Middle frontal gyrus (tissue), 1 donor: ENCODE measurements at regions not wholly inside any gene's neighbourhood (a gene's known extent, or its start where the extent isn't known, plus 50 kb on each side); places are given as distances from the start of the nearest gene placed in this dataset.

Experiments used
- DNase-seq: peaks from one replicate; pipeline ENCODE4 v3.0.0-alpha.2; 2015; ENCODE audit warnings: low spot score; ENCODE audit errors: extremely low spot score

DNA sequence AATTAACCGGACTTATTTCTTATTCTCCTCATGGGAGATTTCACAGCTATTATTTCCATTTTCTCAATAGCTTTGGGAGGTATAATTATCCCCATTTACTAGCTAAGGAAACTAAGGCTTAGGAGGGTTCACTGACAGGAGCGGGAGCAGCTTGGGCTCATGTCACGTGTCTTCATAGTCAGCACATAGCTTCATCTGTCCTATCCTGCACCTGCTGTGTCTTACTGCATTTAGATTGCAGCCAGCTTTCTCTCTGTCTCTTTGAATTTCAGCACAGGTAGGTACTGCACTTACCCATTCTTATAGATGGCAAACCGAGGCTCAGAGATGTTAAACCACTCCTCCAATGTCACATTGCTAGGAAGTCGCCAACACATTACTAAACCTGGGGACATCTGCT is 839.9 kb downstream of the MAFB start:
- DNase-seq, result no peak

GRCh38 chr20:39839399-39840119 is 849.5 kb downstream of the MAFB start:
- DNase-seq, result no peak

- no peak for DNase-seq
Observed at GRCh38 chr20:39837561-39837960, 851.5 kb downstream of the MAFB start.

- no peak for DNase-seq
Observed at GRCh38 chr20:39835130-39835842, 853.8 kb downstream of the MAFB start.

- DNase-seq, result no peak
Observed at GRCh38 chr20:39830903-39831302, 858.1 kb downstream of the MAFB start.

DNA sequence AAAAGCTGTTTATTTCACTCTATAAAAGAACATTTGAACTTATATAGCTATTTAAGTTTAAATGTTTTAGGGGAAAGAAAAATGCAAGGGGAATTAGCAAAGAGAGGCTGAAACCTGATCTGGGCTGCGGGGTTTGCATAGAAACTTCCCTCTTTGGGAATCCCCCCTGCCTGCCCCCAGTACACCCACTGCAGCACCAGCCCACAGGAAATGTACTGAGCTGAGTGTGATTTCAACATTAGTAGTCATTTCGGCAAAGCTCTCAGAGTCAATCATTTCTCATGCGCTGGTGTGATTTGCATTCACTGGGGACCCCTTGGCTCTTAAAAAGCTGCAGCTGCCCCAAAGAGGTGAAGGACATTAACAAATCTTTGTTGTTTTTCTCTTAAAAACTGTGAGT is 859.4 kb downstream of the MAFB start:
- no peak for DNase-seq

- no peak for DNase-seq
Observed at GRCh38 chr20:39829256-39829655, 859.8 kb downstream of the MAFB start.

DNA sequence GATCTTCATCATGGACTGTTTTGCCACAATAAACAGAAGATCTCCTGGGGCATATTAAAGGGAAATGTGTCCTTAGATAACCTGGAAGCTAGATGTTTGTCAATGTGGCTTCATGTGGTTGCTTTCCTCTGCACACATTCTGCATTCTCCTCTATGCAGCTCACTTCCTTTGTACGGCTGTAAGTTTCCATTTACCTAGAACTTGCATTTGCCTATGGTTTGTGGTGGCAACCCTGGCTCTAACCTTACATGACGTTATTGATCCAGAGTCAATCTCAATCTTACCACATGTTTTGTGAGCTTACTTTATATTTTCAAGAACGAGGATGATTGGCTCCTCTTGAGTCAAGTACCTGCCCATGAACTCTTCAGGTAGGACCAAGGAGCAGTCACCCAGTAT is 863.1 kb downstream of the MAFB start:
- no peak for DNase-seq

DNA sequence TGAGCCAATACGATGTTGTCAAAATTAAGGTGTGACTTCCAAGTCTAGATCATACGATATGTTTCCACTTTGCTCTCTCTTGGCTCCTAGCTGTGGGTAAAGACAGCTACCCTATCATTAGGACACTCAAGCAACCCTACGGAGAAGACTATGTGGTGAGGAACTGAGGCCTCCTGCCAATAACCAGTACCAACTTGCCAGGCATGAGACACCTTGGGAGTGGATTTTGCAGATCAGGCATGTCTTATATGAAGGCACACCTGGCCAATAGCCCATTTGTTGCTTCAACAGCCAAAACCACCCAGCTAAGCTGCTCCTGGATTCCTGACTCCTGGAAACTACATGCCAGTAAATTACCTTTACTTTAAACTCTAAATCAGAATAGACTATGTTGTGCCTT is 863.4 kb downstream of the DHX35 start:
- DNase-seq, result no peak

- no peak for DNase-seq
Observed at GRCh38 chr20:39823224-39823623, 861.1 kb downstream of the DHX35 start.

DNA sequence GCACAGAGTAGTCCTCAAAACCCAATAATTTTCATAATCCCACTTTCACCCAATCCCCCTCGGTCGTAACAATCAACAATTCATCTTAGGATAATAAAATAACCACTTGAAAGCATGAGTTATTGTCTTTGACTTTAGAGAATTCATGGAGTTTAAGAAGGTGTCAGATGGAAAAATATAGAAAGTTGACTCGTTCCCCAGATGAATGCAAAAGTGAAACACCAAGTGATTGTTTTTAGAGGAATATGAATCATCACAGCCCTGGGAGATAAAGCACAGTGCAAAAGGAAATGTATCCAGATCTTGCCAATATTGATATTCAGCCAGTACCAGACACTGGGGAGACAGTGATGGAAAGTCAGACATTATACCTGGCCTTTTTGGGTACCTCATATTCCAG is 860.5 kb downstream of the DHX35 start:
- DNase-seq, result no peak

GRCh38 chr20:39813190-39813829 is 851.2 kb downstream of the DHX35 start:
- DNase-seq, result no peak

DNA sequence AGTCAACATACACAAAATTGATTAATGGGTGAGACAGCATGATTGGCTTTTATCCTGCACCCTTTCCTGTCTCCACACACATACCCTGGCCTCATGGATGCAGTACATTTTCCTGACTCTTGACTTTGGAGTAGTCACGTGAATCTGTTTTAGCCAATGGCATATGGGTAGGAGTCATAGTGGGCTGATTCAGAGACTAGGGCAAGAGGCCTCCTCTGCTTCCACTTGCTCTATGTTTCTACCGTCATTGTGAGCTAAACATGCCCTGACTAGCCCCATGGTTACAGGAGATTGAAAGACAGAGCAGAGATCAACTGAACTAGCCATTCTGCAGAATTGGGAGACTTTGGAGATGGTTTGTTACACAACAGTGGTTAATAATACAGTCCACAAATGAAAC is 850.0 kb downstream of the DHX35 start:
- DNase-seq, result no peak

DNA sequence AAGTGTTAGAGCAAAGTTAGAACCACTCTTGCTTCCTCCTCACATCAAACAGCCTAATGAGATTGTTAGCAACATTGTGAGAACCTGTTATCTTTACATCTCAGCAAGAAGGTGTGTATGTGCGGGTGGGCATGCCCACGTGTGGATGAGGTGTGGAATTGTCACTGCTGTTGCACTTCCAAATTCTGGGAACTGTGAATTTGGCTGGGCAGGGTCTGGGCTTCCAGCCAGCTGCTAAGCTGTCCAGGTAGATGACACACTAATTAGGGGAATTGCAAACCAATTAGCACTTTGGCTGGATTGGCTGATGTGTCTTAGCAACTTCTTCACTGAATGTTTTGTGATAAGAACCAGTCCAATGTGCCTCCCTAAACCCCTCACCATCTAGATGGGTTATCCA is 848.2 kb downstream of the DHX35 start:
- DNase-seq, result no peak

DNA sequence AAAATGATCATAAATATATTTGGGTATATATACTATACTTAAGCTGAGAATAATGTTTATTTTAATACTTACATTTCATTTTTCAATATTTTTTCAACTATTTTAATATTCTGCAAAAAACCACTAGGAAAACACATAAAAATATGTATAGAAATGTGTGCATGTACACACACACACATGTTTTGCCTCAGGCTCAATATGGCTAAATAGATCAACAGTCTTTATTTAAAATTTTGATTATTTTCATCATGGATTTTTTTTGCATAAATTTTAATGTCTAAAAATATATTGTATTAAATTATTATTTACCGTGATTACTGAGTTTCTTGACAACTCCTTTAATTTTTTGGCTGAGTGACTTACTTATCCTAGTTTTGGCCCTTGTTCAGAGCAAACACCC is 846.5 kb downstream of the DHX35 start:
- no peak for DNase-seq

GRCh38 chr20:39800548-39800947 is 838.4 kb downstream of the DHX35 start:
- DNase-seq, result no peak

- DNase-seq, result no peak
Observed at GRCh38 chr20:39800111-39800510, 838.0 kb downstream of the DHX35 start.

GRCh38 chr20:39799366-39799965 is 837.3 kb downstream of the DHX35 start:
- DNase-seq, result no peak

- no peak for DNase-seq
Observed at GRCh38 chr20:39795401-39796272, 833.5 kb downstream of the DHX35 start.

- no peak for DNase-seq
Observed at GRCh38 chr20:39792334-39792733, 830.2 kb downstream of the DHX35 start.

DNA sequence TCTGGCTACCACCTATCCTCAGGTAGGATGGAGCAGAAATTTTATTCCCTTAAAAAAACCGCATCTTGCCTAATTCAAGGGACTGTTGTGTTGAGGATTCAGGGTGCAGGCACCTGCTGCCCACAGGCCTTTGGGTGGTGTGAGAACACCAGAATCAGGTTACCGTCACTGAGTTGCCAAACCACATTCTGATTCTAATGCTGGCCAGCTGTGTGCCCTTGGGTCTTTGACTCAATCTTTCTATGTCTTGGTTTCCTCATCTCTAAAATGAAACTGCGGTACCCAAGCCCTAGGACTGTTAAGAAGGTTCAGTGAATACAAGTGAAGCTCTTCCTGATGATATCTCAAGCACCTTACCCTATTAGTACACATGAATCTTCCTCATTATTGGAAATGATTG is 827.3 kb downstream of the DHX35 start:
- DNase-seq, result no peak
